Jurkat, Clone E6-1 (cell line): ENCODE measurements at regions not wholly inside any gene's neighbourhood (a gene's known extent, or its start where the extent isn't known, plus 50 kb on each side); places are given as distances from the start of the nearest gene placed in this dataset.

Experiments
- DNase-seq: peaks from one replicate; pipeline ENCODE4 v3.0.0-alpha.2; 2011; ENCODE audit warnings: low read depth, low spot score
- H3K4me3 ChIP-seq: 2 replicates; pipeline ENCODE4 v1.5.1; 2011; ENCODE audit warnings: mild to moderate bottlenecking, low read length, control low read depth, moderate library complexity

GRCh38 chr10:27451054-27451453 is 53.0 kb upstream of the RAB18 start:
- no peak for DNase-seq
- H3K4me3 ChIP-seq = no peak overlapping the region

- H3K4me3 ChIP-seq = no peak overlapping the region
- no peak for DNase-seq
These were observed 53.9 kb upstream of the RAB18 start for GRCh38 chr10:27450225-27450624.

GRCh38 chr10:27449571-27449970 is 54.5 kb upstream of the RAB18 start:
- DNase-seq = no peak
- no peak overlapping the region for H3K4me3 ChIP-seq

- DNase-seq = no peak
- no peak overlapping the region for H3K4me3 ChIP-seq
These were observed 55.2 kb upstream of the RAB18 start for GRCh38 chr10:27448921-27449320.

- DNase-seq = no peak
- no peak overlapping the region for H3K4me3 ChIP-seq
These were observed 56.6 kb upstream of the RAB18 start for GRCh38 chr10:27447540-27447939.

GRCh38 chr10:27446091-27446918 is 57.8 kb upstream of the RAB18 start:
- DNase-seq = peak; percentile 28
- no peak overlapping the region for H3K4me3 ChIP-seq

- DNase-seq = no peak
- H3K4me3 ChIP-seq = no peak overlapping the region
These were observed 59.0 kb upstream of the RAB18 start for GRCh38 chr10:27445070-27445469.

GRCh38 chr10:27440478-27440877 is 63.6 kb upstream of the RAB18 start:
- no peak overlapping the region for H3K4me3 ChIP-seq
- DNase-seq = no peak

- no peak for DNase-seq
- no peak overlapping the region for H3K4me3 ChIP-seq
These were observed 64.1 kb upstream of the RAB18 start for GRCh38 chr10:27440021-27440420.

- DNase-seq = no peak
- no peak overlapping the region for H3K4me3 ChIP-seq
These were observed 65.0 kb upstream of the RAB18 start for GRCh38 chr10:27439101-27439500.

- DNase-seq = no peak
- H3K4me3 ChIP-seq = no peak overlapping the region
These were observed 66.3 kb upstream of the RAB18 start for GRCh38 chr10:27437775-27438174.

- no peak for DNase-seq
- no peak overlapping the region for H3K4me3 ChIP-seq
These were observed 67.4 kb upstream of the RAB18 start for GRCh38 chr10:27436710-27437109.

- no peak for DNase-seq
- no peak overlapping the region for H3K4me3 ChIP-seq
These were observed 70.1 kb upstream of the RAB18 start for GRCh38 chr10:27433976-27434375.

GRCh38 chr10:27426948-27427467 is 77.1 kb upstream of the RAB18 start:
- no peak for DNase-seq
- no peak overlapping the region for H3K4me3 ChIP-seq

- no peak for DNase-seq
- no peak overlapping the region for H3K4me3 ChIP-seq
These were observed 90.2 kb upstream of the RAB18 start for GRCh38 chr10:27413831-27414348.

GRCh38 chr10:27413387-27413786 is 90.7 kb upstream of the RAB18 start:
- no peak for DNase-seq
- H3K4me3 ChIP-seq = no peak overlapping the region

- DNase-seq = no peak
- no peak overlapping the region for H3K4me3 ChIP-seq
These were observed 94.0 kb upstream of the RAB18 start for GRCh38 chr10:27410153-27410552.

- H3K4me3 ChIP-seq = no peak overlapping the region
- no peak for DNase-seq
These were observed 96.8 kb upstream of the RAB18 start for GRCh38 chr10:27407271-27407670.

- no peak overlapping the region for H3K4me3 ChIP-seq
- DNase-seq = no peak
These were observed 104.2 kb upstream of the RAB18 start for GRCh38 chr10:27399871-27400270.

GRCh38 chr10:27393961-27394360 is 110.1 kb upstream of the RAB18 start:
- DNase-seq = no peak
- no peak overlapping the region for H3K4me3 ChIP-seq

- no peak overlapping the region for H3K4me3 ChIP-seq
- DNase-seq = no peak
These were observed 111.5 kb upstream of the RAB18 start for GRCh38 chr10:27392606-27393005.
